Hepatocyte (in vitro differentiated cells): ENCODE measurements at regions not wholly inside any gene's neighbourhood (a gene's known extent, or its start where the extent isn't known, plus 50 kb on each side); places are given as distances from the start of the nearest gene placed in this dataset.

Source experiments
- DNase-seq: peaks from one replicate; pipeline ENCODE4 v3.0.0-alpha.2; 2016; ENCODE audit warnings: low spot score
- H2AFZ ChIP-seq: fragments of 200-600 bp; sonication (generic); 2 replicates; pipeline ENCODE4 v1.6.0; 2016; ENCODE audit warnings: antibody characterized with exemption, mild to moderate bottlenecking
- H3K27ac ChIP-seq: fragments of 200-600 bp; sonication (generic); 2 replicates; pipeline ENCODE4 v1.5.1; 2016; ENCODE audit warnings: mild to moderate bottlenecking
- H3K27me3 ChIP-seq: fragments of 200-600 bp; sonication (generic); 2 replicates; pipeline ENCODE4 v1.6.1; 2016
- H3K36me3 ChIP-seq: fragments of 200-600 bp; sonication (generic); replicated peaks from 2 replicates; pipeline ENCODE4 v1.5.1; 2016; ENCODE audit warnings: low read depth; ENCODE audit not compliant: insufficient read depth
- H3K4me1 ChIP-seq: fragments of 200-600 bp; sonication (generic); 2 replicates; pipeline ENCODE4 v1.5.1; 2016; ENCODE audit warnings: mild to moderate bottlenecking, moderate library complexity; ENCODE audit not compliant: insufficient read depth
- H3K4me2 ChIP-seq: fragments of 200-600 bp; sonication (generic); 2 replicates; pipeline ENCODE4 v1.6.0; 2016
- H3K4me3 ChIP-seq: fragments of 200-600 bp; sonication (generic); 2 replicates; pipeline ENCODE4 v1.5.1; 2016; ENCODE audit warnings: mild to moderate bottlenecking
- H3K79me2 ChIP-seq: fragments of 200-600 bp; sonication (generic); 2 replicates; pipeline ENCODE4 v1.6.0; 2017; ENCODE audit warnings: mild to moderate bottlenecking
- H3K9me2 ChIP-seq: fragments of 200-600 bp; sonication (generic); replicated peaks from 2 replicates; pipeline ENCODE4 v1.6.0; 2017; ENCODE audit warnings: mild to moderate bottlenecking; ENCODE audit not compliant: insufficient read depth
- H3K9me3 ChIP-seq: fragments of 200-600 bp; sonication (generic); 2 replicates; pipeline ENCODE4 v1.5.1; 2016; ENCODE audit warnings: low read depth, mild to moderate bottlenecking
- H4K20me1 ChIP-seq: fragments of 200-600 bp; sonication (generic); 2 replicates; pipeline ENCODE4 v1.6.0; 2016; ENCODE audit warnings: mild to moderate bottlenecking; ENCODE audit not compliant: insufficient read depth, poor library complexity, severe bottlenecking
- EZH2 ChIP-seq: fragments of 200-600 bp; sonication (generic); IDR thresholded peaks from 2 replicates; pipeline ENCODE4 v1.6.1; 2016; ENCODE audit warnings: antibody characterized with exemption, mild to moderate bottlenecking, borderline replicate concordance
- EZH2phosphoT487 ChIP-seq: fragments of 200-600 bp; sonication (generic); IDR thresholded peaks from one replicate; pipeline ENCODE4 v1.6.1; 2018; ENCODE audit warnings: antibody characterized with exemption, mild to moderate bottlenecking, low read depth, moderate library complexity; ENCODE audit not compliant: unreplicated experiment, severe bottlenecking
- WGBS: methylation state at CpG from one replicate; pipeline ENCODE4 v1.1.6; 2016; ENCODE audit warnings: low lambda C conversion rate; ENCODE audit errors: missing lambda C conversion rate; 5-methylcytosine and 5-hydroxymethylcytosine counted together
- TF ChIP-seq, protein P1 (sequence below): fragments of 200-600 bp; sonication (generic); IDR thresholded peaks from 2 replicates; pipeline ENCODE4 v1.5.1; 2016; ENCODE audit warnings: antibody characterized with exemption, mild to moderate bottlenecking; ENCODE audit not compliant: poor library complexity

DNA sequence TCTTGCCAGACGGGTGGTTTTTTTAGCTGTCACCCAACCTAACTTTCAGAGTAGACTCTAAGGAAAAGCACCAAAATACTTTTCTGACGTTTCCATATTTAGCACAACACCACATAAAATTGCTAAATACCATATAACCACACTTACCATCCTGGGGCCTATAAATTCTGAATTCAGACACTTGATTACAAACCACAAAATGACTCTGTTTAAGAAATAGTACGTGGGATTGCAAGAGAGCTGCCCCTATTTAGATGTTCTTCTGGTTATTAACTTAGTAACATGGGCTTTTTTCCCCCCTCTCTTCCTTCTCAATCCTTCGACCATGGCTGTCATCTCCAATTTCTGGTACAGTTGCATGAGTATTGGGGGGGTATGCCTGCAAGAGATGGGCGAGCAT lies 287.7 kb downstream of the BMP4 start:
- Histone ChIP-seq H3K9me3 (no peaks in the 10 kb centered on the region), H3K27me3 (no peaks in the 10 kb centered on the region), H3K4me1 (peaks cover 12% of the 10 kb centered on the region), H3K4me3 (no peak overlapping the region), H3K9me2 (no peaks in the 10 kb centered on the region), H4K20me1 (no peaks in the 10 kb centered on the region), H3K27ac (no peak overlapping the region), H3K79me2 (no peaks in the 10 kb centered on the region), H3K4me2 (no peak overlapping the region), H3K36me3 (no peaks in the 10 kb centered on the region), H2AFZ (no peak overlapping the region)
- DNase-seq: no peak
- WGBS: 59% methylated on average over 5 of the region's 5 CpGs
- TF ChIP-seq EZH2phosphoT487 (no peak), EZH2 (no peak)
- TF ChIP-seq, protein P1, sequence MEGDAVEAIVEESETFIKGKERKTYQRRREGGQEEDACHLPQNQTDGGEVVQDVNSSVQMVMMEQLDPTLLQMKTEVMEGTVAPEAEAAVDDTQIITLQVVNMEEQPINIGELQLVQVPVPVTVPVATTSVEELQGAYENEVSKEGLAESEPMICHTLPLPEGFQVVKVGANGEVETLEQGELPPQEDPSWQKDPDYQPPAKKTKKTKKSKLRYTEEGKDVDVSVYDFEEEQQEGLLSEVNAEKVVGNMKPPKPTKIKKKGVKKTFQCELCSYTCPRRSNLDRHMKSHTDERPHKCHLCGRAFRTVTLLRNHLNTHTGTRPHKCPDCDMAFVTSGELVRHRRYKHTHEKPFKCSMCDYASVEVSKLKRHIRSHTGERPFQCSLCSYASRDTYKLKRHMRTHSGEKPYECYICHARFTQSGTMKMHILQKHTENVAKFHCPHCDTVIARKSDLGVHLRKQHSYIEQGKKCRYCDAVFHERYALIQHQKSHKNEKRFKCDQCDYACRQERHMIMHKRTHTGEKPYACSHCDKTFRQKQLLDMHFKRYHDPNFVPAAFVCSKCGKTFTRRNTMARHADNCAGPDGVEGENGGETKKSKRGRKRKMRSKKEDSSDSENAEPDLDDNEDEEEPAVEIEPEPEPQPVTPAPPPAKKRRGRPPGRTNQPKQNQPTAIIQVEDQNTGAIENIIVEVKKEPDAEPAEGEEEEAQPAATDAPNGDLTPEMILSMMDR: no peak

DNA sequence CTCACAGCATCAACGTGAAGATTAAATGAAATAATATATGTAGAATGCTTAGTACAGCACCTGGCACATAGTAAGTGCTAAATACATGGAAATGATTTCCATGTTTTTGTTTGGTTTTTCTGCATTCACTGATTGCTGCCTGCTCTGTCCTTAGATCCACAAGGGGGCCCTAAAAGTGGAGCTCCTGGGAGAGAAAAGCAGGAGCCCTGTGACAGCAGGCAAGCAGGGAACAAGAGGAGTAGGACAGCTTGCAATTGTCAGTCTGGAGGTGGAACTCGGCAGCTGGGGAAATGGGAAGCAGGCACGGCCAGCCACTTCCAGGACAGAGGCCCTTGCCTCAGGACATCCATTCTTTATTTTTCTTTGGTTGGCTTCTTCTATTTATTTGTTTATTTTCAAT lies 292.9 kb downstream of the BMP4 start:
- no peaks in the 10 kb centered on the region for H4K20me1 ChIP-seq
- no peaks in the 10 kb centered on the region for H3K79me2 ChIP-seq
- no peaks in the 10 kb centered on the region for H3K36me3 ChIP-seq
- no peaks in the 10 kb centered on the region for H3K27me3 ChIP-seq
- H3K4me1 ChIP-seq: peaks cover 6% of the 10 kb centered on the region
- H3K4me3 ChIP-seq: no peak overlapping the region
- H3K9me2 ChIP-seq: no peaks in the 10 kb centered on the region
- H2AFZ ChIP-seq: no peak overlapping the region
- no peak for TF ChIP-seq EZH2
- TF ChIP-seq, protein P1: peak; percentile 52
- no peaks in the 10 kb centered on the region for H3K9me3 ChIP-seq
- H3K27ac ChIP-seq: no peak overlapping the region
- peak; percentile 54 for DNase-seq
- WGBS: 39% methylated on average over 3 of the region's 3 CpGs
- peak overlapping the region; percentile 35 for H3K4me2 ChIP-seq

DNA sequence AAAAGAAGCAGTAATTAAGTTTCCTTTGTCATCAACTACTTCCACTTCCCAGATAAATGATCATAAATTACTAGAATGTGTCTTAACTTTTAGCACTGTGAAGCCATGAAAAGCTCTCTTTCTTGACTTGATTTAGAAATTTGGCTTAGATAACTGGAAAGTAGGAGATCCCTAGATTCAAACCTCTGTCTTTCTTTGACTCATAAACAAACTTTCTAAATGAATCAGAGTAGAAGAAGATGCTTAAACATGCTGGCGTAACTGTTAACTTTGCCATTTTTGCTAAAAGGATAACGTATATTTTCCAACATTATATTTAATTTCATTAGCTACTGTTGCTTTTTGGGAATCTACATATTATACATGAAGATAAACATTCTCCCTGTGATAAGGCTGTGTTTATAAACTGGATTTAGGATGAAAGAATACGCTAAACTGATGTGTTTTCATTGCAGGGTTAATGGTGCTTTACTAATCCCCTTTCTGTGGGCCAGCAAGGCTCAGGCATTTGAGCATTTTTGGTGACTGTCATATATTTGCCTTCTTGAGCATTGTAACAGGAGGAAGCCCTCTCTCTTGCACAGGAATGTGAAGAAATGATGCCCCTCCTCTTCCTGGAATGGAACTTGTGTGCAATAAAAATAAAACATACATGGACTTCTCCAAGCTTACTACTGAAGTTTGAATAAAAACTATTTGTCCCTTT lies 301.4 kb downstream of the BMP4 start:
- Histone ChIP-seq H2AFZ (no peak overlapping the region), H3K36me3 (no peaks in the 10 kb centered on the region), H3K27me3 (no peaks in the 10 kb centered on the region), H3K9me3 (no peaks in the 10 kb centered on the region), H3K27ac (no peak overlapping the region), H4K20me1 (no peaks in the 10 kb centered on the region), H3K79me2 (no peaks in the 10 kb centered on the region), H3K4me3 (no peak overlapping the region), H3K4me2 (no peak overlapping the region), H3K4me1 (no peaks in the 10 kb centered on the region), H3K9me2 (no peaks in the 10 kb centered on the region)
- no peak for TF ChIP-seq EZH2
- TF ChIP-seq, protein P1: no peak
- no peak for TF ChIP-seq EZH2phosphoT487
- 50% methylated on average over 3 of the region's 3 CpGs for WGBS
- no peak for DNase-seq

DNA sequence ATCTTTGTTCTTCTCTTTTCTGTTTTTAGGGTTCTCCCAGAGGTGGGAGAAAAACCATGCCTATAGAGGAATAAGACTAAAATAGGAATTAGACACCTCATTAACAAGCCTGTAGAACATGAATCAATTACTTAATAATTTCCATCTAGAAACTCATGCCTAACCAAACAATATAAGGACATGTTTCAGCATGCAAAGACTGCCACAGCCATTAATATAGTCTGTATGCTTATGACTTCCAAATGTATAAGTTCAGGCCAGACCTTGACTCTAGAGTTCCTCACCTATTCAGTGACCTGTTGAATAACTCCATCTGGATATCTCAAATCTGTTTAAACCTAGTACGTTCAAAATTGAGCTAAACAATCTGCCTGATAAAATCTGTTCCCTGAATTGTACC lies 304.6 kb downstream of the BMP4 start:
- no peaks in the 10 kb centered on the region for H3K9me2 ChIP-seq
- no peak for TF ChIP-seq EZH2
- TF ChIP-seq, protein P1: no peak
- TF ChIP-seq EZH2phosphoT487: no peak
- H3K9me3 ChIP-seq: no peaks in the 10 kb centered on the region
- WGBS: 67% methylated on average over 1 of the region's 1 CpG
- no peaks in the 10 kb centered on the region for H3K79me2 ChIP-seq
- DNase-seq: no peak
- no peak overlapping the region for H3K27ac ChIP-seq
- H3K4me3 ChIP-seq: no peak overlapping the region
- H3K4me1 ChIP-seq: no peaks in the 10 kb centered on the region
- H3K27me3 ChIP-seq: no peaks in the 10 kb centered on the region
- no peaks in the 10 kb centered on the region for H4K20me1 ChIP-seq
- H3K4me2 ChIP-seq: no peak overlapping the region
- H3K36me3 ChIP-seq: no peaks in the 10 kb centered on the region
- no peak overlapping the region for H2AFZ ChIP-seq
